GM20000 (cell line): ENCODE measurements at regions not wholly inside any gene's neighbourhood (a gene's known extent, or its start where the extent isn't known, plus 50 kb on each side); places are given as distances from the start of the nearest gene placed in this dataset.
"Not testable (repeated sequence)": the region's sequence is repeated elsewhere in the genome, so short reads cannot be mapped to it uniquely, and the experiment has no call there.

Experiments
- DNase-seq: peaks from one replicate; pipeline ENCODE4 v3.0.0; 2012; ENCODE audit warnings: low spot score
- TF ChIP-seq, protein P1 (sequence below): IDR thresholded peaks from 2 replicates; pipeline ENCODE4 v1.5.1; 2012; ENCODE audit warnings: mild to moderate bottlenecking, control low read depth; ENCODE audit errors: extremely low read depth, missing control alignments

DNA sequence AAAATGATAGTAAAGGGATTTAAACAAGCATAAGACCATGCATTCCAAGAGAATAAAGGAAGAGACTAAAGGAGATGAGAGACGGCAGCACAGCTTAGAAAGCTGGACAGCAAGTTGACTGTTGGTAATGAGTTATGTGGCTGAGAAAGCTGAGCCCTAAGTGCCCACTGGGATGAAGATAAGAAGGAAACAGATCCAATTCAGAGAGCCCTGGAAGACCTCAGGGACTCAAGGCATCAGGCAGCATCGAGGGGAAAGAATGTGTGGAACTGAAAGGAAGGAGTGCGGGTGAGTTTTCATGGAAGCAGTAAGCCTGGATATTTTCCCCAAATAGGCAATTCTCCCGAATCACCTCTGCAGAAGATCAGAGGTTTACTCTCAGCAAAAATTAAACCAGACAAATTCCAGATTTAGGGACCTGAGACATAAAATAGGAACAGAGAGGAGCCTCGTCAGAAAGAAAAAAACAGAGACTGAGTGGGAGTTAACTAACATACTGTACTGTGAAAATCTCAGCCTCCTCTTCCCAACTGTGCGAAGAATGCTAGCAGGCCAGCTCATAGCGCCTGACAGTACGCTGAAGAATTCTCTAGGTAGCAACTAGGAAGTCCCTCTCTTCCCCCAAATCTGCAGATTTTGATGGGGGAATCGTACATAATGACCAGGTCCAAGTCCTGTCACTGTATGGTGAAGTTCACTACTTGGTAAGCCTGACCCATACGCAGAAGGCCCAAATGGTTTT lies 187.7 kb upstream of the TAPT1 start:
- DNase-seq, result no peak
- TF ChIP-seq, protein P1, sequence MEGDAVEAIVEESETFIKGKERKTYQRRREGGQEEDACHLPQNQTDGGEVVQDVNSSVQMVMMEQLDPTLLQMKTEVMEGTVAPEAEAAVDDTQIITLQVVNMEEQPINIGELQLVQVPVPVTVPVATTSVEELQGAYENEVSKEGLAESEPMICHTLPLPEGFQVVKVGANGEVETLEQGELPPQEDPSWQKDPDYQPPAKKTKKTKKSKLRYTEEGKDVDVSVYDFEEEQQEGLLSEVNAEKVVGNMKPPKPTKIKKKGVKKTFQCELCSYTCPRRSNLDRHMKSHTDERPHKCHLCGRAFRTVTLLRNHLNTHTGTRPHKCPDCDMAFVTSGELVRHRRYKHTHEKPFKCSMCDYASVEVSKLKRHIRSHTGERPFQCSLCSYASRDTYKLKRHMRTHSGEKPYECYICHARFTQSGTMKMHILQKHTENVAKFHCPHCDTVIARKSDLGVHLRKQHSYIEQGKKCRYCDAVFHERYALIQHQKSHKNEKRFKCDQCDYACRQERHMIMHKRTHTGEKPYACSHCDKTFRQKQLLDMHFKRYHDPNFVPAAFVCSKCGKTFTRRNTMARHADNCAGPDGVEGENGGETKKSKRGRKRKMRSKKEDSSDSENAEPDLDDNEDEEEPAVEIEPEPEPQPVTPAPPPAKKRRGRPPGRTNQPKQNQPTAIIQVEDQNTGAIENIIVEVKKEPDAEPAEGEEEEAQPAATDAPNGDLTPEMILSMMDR, result no peak

DNA sequence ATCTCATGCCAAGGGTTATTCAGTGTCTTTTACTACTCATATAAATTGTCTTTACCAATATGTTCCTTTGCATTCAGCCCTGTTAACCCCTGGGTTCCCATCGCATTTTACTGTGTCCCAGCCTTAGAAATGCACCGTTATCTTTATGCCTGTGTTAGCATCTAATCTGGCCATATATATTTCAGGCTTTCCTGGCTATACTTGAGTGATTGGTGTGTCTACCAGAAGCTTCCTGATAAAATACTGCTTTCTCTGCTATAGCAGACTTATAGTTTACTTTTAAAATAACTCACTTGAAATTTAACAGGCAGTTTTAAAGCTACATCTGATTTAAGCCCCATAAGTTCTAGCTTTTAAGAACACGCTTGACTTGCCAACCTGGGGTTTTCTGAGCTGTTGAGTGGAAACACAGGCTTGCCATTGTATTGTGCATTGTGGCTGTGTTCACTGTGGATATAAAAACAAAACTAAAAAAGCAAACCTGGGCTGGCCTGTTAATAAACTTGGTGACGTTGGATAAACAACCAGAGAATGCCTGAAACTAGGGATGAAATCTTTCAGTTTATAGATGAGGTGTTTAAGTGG lies 185.3 kb upstream of the TAPT1 start:
- TF ChIP-seq, protein P1, result no peak
- DNase-seq, result no peak

DNA sequence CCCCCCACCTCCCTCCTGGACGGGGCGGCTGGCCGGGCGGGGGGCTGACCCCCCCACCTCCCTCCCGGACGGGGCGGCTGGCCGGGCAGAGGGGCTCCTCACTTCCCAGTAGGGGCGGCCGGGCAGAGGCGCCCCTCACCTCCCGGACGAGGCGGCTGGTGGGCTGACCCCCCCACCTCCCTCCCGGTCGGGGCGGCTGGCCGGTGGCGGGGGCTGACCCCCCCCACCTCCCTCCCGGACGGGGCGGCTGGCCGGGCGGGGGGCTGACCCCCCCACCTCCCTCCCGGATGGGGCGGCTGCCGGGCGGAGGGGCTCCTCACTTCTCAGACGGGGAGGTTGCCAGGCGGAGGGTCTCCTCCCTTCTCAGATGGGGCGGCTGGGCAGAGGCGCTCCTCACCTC lies 166.9 kb upstream of the TAPT1 start:
- not testable (repeated sequence) for DNase-seq

DNA sequence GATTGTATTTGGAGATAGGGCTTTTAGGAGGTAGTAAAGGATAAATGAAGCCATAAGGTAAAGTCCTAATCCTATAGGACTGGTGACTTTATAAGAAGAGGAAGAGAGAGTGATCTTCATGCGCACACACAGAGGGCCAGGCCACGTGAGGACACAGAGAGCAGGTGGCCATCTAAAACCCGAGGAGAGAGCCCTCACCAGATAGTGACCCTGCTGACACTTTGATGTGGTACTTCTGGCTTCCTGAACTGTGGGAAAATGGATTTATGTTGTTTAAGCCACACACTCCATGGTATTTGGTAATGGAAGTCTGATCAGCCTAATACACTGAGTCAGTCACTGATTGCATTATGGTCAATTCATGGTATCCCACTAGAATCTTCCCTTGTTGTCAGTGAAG lies 164.9 kb upstream of the TAPT1 start:
- TF ChIP-seq, protein P1, result no peak
- DNase-seq, result no peak

DNA sequence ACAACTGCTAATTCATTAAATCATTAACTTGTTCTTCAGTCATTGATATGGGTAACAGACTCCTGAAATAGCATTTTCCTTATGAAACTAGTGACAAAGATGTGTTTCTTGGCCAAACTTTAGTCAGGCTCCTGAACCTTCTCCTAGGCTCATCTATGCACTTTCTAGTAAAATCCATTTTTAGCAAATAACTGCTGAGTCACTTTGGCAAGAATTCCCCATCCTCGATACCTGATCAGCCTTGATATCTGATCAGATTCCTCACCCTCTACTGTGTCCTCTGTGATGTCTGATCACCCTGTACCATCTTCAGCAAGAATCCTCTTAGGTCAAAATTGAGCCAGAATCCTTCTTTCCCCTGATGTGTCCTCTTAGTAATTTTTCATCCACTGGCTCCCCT lies 161.2 kb upstream of the TAPT1 start:
- DNase-seq, result no peak
- TF ChIP-seq, protein P1, result no peak

DNA sequence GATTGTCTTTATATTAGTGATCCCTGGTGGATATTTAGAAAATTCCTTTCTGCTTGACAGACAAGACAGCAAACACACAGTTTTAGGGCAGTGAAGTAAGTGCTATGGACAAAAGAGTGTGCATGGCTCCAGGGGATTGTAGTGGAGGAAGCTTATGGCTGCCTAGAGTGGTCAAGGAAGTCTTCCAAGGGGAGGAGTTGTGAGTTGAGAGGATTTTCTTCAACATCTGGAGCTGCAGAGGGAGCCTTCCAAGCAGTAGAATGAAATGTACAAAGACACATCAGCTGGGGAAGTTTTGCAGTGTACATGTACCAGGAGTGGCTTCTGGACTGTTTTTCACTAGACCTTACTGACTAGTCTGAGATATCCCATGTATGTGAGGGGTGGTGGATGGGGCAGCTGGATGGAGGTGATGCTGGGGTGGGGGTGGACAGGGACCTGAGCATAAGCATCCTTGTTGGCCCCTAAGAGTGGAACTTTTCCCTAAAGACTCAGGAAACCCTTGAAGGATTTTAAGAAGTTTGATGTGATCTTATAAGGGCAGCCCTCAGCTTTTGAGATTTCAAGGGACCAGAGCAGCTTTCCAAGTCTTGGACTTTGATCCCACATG lies 160.5 kb upstream of the TAPT1 start:
- no peak for DNase-seq
- TF ChIP-seq, protein P1, result no peak

DNA sequence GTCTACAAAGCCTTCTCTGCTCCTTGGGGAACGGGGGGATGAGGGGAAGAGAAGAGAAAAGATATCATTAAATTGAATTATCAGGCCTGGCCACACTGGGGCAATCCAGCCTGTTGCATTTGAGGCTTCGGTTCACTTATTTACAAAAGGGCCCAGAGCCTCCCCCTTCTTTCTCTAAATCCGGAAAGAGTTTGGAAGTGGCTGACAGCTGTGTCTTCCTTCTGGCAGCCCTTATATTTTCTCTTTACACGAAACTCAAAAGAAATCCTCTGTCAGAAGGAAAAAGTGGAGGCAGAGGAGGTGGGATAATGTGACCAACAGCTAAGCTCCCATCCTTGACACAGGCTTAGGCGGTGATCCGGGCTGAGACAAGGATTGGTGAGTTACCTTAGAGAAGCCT lies 158.3 kb upstream of the TAPT1 start:
- TF ChIP-seq, protein P1, result no peak
- no peak for DNase-seq
